ENCODE measurements at regions not wholly inside any gene's neighbourhood (a gene's known extent, or its start where the extent isn't known, plus 50 kb on each side); places are given as distances from the start of the nearest gene placed in this dataset.

GRCh38 chrX:17939724-17940123 is 78.6 kb upstream of the RAI2 start (continued):
- TF ChIP-seq MYC (IDR thresholded peaks at IDR 0.05; ENCODE audit: low read depth, low read length) = no peak
- no peak for TF ChIP-seq MYC (CRISPR knock-in tag; IDR thresholded peaks at IDR 0.05; ENCODE audit: borderline replicate concordance, low read depth)
- no peak for TF ChIP-seq RBM39 (optimal IDR thresholded peaks at IDR 0.05; ENCODE audit: low read depth, low read length)
- TF ChIP-seq CBFA2T3 (IDR thresholded peaks at IDR 0.05) = no peak
- no peak for TF ChIP-seq ZBTB33 (CRISPR knock-in tag; IDR thresholded peaks at IDR 0.05)
- no peak for TF ChIP-seq ATF2 (CRISPR knock-in tag; IDR thresholded peaks at IDR 0.05)
- no peak for TF ChIP-seq HNRNPK (IDR thresholded peaks at IDR 0.05; ENCODE audit: low read depth, low read length, poor library complexity, severe bottlenecking)
- TF ChIP-seq ZNF395 (CRISPR knock-in tag; IDR thresholded peaks at IDR 0.05) = no peak

Data from K562 (cell line).